Uterus (tissue), 3 donors: ENCODE measurements at regions not wholly inside any gene's neighbourhood (a gene's known extent, or its start where the extent isn't known, plus 50 kb on each side); places are given as distances from the start of the nearest gene placed in this dataset.

ENCODE experiments used
- DNase-seq, 2 donors: peaks; one replicate each; pipeline ENCODE4 v3.0.0-alpha.2; 2019 to 2020
- H3K27ac ChIP-seq, 2 donors: fragments of 200-600 bp; sonication (generic); 1 replicate in 1 of 2; 2 replicates in 1 of 2; pipeline ENCODE4 v1.5.1; 2016 to 2018
- H3K27me3 ChIP-seq, 2 donors: fragments of 200-600 bp; sonication (generic); one replicate each; pipeline ENCODE4 v1.5.1; 2018 to 2019; ENCODE audit warnings: control low read depth in 1 of 2
- H3K36me3 ChIP-seq, 2 donors: fragments of 200-600 bp; sonication (generic); one replicate each; pipeline ENCODE4 v1.5.1; 2019; ENCODE audit warnings: control low read depth in 1 of 2
- H3K4me1 ChIP-seq, 2 donors: fragments of 200-600 bp; sonication (generic); one replicate each; pipeline ENCODE4 v1.5.1; 2018 to 2019; ENCODE audit warnings: control low read depth in 1 of 2
- H3K4me3 ChIP-seq, 2 donors: fragments of 200-600 bp; sonication (generic); 1 replicate in 1 of 2; 2 replicates in 1 of 2; pipeline ENCODE4 v1.5.1; 2018 to 2019; ENCODE audit warnings: mild to moderate bottlenecking in 1 of 2
- H3K9me3 ChIP-seq, 2 donors: fragments of 200-600 bp; sonication (generic); one replicate each; pipeline ENCODE4 v1.5.1; 2019; ENCODE audit warnings: control low read depth in 1 of 2
- CTCF ChIP-seq, 4 experiments: fragments of 200-600 bp in 2 of 4; fragments of 450-650 bp in 2 of 4; sonication (generic) in 2 of 4; IDR thresholded peaks; one replicate each; pipeline ENCODE4 v1.5.1; 2016 to 2019; ENCODE audit warnings: antibody characterized with exemption in 4 of 4, mild to moderate bottlenecking in 2 of 4, moderate library complexity in 1 of 4
- POLR2A ChIP-seq, 2 donors: fragments of 450-650 bp; IDR thresholded peaks; one replicate each; pipeline ENCODE4 v1.6.1; 2016; ENCODE audit warnings: antibody characterized with exemption in 2 of 2, mild to moderate bottlenecking in 1 of 2, moderate library complexity in 1 of 2
- intact Hi-C: fragments of 100-400 bp; cut with DNase I; formaldehyde crosslinking; loops from one replicate; pipeline ENCODE4 v1.15.1; 2023; ENCODE audit warnings: low total_unique reads
- donor health status: DM: yes; HTN: yes; CAD: no.

- no peaks in the 10 kb centered on the region for H3K9me3 ChIP-seq
These were observed 316.2 kb upstream of the CLINT1 start for GRCh38 chr5:158174918-158175851.

GRCh38 chr5:158174026-158174425, 315.1 kb upstream of the CLINT1 start:
- no peaks in the 10 kb centered on the region for H3K27me3 ChIP-seq
- no peaks in the 10 kb centered on the region for H3K36me3 ChIP-seq
- DNase-seq: no peak
- no peak overlapping the region for H3K27ac ChIP-seq
- H3K4me1 ChIP-seq: peaks cover 0 to 3% of the 10 kb centered on the region in 2 donors
- H3K4me3 ChIP-seq: no peak overlapping the region
- no peaks in the 10 kb centered on the region for H3K9me3 ChIP-seq
- intact Hi-C loops: loop anchor here (10.0 kb wide), 1 partner anchor 521 kb away; no protein-coding TSS in a partner anchor
- no peak for TF ChIP-seq CTCF (IDR thresholded peaks at IDR 0.05)

More at GRCh38 chr5:158174918-158175851, 316.2 kb upstream of the CLINT1 start:
- Histone ChIP-seq H3K36me3 (no peaks in the 10 kb centered on the region), H3K27me3 (no peaks in the 10 kb centered on the region), H3K27ac (peak overlapping the region; percentile 60 to 71), H3K4me3 (no peak overlapping the region), H3K4me1 (peaks cover 0 to 3% of the 10 kb centered on the region in 2 donors)
- peak; percentile 84 to 85 for DNase-seq
- TF ChIP-seq POLR2A (IDR thresholded peaks at IDR 0.05) (no peak), CTCF (IDR thresholded peaks at IDR 0.05) (peak; percentile 79 to 88 (median 83))
- intact Hi-C loops: loop anchor here (5.0 to 10.0 kb wide), 2 partner anchors 520 to 932 kb away; no protein-coding TSS in a partner anchor

- intact Hi-C loops: loop anchor here (10.0 kb wide), 1 partner anchor 523 kb away; no protein-coding TSS in a partner anchor
- TF ChIP-seq CTCF (IDR thresholded peaks at IDR 0.05) (no peak), POLR2A (IDR thresholded peaks at IDR 0.05) (no peak)
- H3K4me3 ChIP-seq: no peak overlapping the region
- no peak for DNase-seq
- H3K36me3 ChIP-seq: no peaks in the 10 kb centered on the region
- H3K27me3 ChIP-seq: no peaks in the 10 kb centered on the region
- H3K27ac ChIP-seq: no peak overlapping the region
- peaks cover 0 to 3% of the 10 kb centered on the region in 2 donors for H3K4me1 ChIP-seq
- no peaks in the 10 kb centered on the region for H3K9me3 ChIP-seq
These were observed 313.1 kb upstream of the CLINT1 start for GRCh38 chr5:158172005-158172404.

- TF ChIP-seq POLR2A (IDR thresholded peaks at IDR 0.05): no peak
- TF ChIP-seq CTCF (IDR thresholded peaks at IDR 0.05): no peak
- Histone ChIP-seq H3K4me3 (no peak overlapping the region), H3K4me1 (no peaks in the 10 kb centered on the region), H3K9me3 (no peaks in the 10 kb centered on the region), H3K36me3 (no peaks in the 10 kb centered on the region), H3K27ac (no peak overlapping the region), H3K27me3 (no peaks in the 10 kb centered on the region)
- DNase-seq: no peak
- intact Hi-C loops: loop anchor here (10.0 kb wide), 1 partner anchor 524 kb away; no protein-coding TSS in a partner anchor
These were observed 311.6 kb upstream of the CLINT1 start for GRCh38 chr5:158170534-158170933.

- TF ChIP-seq POLR2A (IDR thresholded peaks at IDR 0.05) (no peak), CTCF (IDR thresholded peaks at IDR 0.05) (no peak)
- no peaks in the 10 kb centered on the region for H3K4me1 ChIP-seq
- no peak overlapping the region for H3K4me3 ChIP-seq
- intact Hi-C loops: loop anchor here (10.0 kb wide), 1 partner anchor 525 kb away; no protein-coding TSS in a partner anchor
- no peaks in the 10 kb centered on the region for H3K9me3 ChIP-seq
- H3K27ac ChIP-seq: no peak overlapping the region
- DNase-seq: no peak
- H3K27me3 ChIP-seq: no peaks in the 10 kb centered on the region
- no peaks in the 10 kb centered on the region for H3K36me3 ChIP-seq
These were observed 311.1 kb upstream of the CLINT1 start for GRCh38 chr5:158170060-158170459.
